ENCODE measurements at regions not wholly inside any gene's neighbourhood (a gene's known extent, or its start where the extent isn't known, plus 50 kb on each side); places are given as distances from the start of the nearest gene placed in this dataset.

GRCh38 chr10:111539246-111539645, 462.4 kb downstream of the ADRA2A start:
- TF ChIP-seq, protein P1, sequence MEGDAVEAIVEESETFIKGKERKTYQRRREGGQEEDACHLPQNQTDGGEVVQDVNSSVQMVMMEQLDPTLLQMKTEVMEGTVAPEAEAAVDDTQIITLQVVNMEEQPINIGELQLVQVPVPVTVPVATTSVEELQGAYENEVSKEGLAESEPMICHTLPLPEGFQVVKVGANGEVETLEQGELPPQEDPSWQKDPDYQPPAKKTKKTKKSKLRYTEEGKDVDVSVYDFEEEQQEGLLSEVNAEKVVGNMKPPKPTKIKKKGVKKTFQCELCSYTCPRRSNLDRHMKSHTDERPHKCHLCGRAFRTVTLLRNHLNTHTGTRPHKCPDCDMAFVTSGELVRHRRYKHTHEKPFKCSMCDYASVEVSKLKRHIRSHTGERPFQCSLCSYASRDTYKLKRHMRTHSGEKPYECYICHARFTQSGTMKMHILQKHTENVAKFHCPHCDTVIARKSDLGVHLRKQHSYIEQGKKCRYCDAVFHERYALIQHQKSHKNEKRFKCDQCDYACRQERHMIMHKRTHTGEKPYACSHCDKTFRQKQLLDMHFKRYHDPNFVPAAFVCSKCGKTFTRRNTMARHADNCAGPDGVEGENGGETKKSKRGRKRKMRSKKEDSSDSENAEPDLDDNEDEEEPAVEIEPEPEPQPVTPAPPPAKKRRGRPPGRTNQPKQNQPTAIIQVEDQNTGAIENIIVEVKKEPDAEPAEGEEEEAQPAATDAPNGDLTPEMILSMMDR (conservative IDR thresholded peaks at IDR 0.05; ENCODE audit: low read length) = no peak
- TF ChIP-seq EZH2phosphoT487 (IDR thresholded peaks at IDR 0.05; ENCODE audit: borderline replicate concordance) = no peak

All from Loucy (cell line).